ENCODE measurements at regions not wholly inside any gene's neighbourhood (a gene's known extent, or its start where the extent isn't known, plus 50 kb on each side); places are given as distances from the start of the nearest gene placed in this dataset.
"Not testable (repeated sequence)": the region's sequence is repeated elsewhere in the genome, so short reads cannot be mapped to it uniquely, and the experiment has no call there.

- ATAC-seq (no peak), DNase-seq (ENCODE audit: low spot score) (no peak)
- intact Hi-C loops (cut with DNase I), result no loop called here
Measured at GRCh38 chr10:64286533-64286932, 765.3 kb downstream of the REEP3 start.

DNA sequence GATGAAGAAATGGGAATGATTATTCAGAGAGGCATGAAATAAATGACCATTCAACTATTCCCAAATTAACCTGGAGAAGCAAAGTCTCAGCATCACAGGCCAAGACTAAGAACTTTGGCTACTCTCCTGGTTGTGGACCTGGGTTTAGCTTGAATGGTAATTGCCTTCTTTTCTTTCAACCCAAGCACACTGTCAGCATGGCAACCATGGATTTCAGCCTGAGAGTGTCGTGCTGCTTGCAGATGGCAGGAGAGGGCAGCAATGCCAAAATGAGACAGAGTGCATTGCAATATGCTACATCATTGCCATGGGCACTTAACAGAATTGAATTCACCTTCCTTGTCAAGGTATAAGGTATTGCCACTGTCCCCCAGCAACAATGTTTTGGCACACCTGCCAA lies 767.2 kb downstream of the REEP3 start:
- no peak for ATAC-seq

GRCh38 chr10:64303566-64303965 lies 782.4 kb downstream of the REEP3 start:
- no peak for ATAC-seq
- intact Hi-C loops (cut with DNase I), result no loop called here
- no peak for DNase-seq (ENCODE audit: low spot score)

More for the DNA sequence above, 767.2 kb downstream of the REEP3 start:
- DNase-seq (ENCODE audit: low spot score), result no peak
- intact Hi-C loops (cut with DNase I), result no loop called here

GRCh38 chr10:64306729-64307327 lies 785.6 kb downstream of the REEP3 start:
- no peak for ATAC-seq
- DNase-seq (ENCODE audit: low spot score), result no peak
- intact Hi-C loops (cut with DNase I), result no loop called here

GRCh38 chr10:64312876-64313275 lies 791.7 kb downstream of the REEP3 start:
- intact Hi-C loops (cut with DNase I), result no loop called here
- DNase-seq (ENCODE audit: low spot score) (no peak), ATAC-seq (no peak)

DNA sequence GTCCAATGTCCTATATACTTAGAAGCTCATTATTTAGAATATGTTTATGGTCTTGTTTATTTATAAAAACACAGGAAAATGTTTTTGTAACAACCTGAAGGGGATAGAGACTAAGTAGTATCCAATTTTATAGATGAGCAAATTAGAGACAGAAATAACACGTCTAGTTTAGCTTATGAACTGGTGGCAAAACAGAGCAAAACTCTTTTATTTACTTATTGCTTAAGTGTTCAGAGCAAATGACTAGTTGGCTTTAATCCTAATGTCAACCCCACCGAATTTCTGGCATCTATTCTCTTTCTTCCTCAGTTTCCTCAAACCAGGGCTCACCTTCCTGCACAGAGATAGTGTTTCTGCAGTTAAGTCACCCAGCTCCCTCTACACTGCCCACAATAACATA lies 792.8 kb downstream of the REEP3 start:
- ATAC-seq, result no peak
- intact Hi-C loops (cut with DNase I), result no loop called here

GRCh38 chr10:64316416-64316815 lies 795.2 kb downstream of the REEP3 start:
- no peak for DNase-seq (ENCODE audit: low spot score)
- ATAC-seq, result no peak
- intact Hi-C loops (cut with DNase I), result no loop called here

More for the DNA sequence above, 792.8 kb downstream of the REEP3 start:
- DNase-seq (ENCODE audit: low spot score), result no peak

DNA sequence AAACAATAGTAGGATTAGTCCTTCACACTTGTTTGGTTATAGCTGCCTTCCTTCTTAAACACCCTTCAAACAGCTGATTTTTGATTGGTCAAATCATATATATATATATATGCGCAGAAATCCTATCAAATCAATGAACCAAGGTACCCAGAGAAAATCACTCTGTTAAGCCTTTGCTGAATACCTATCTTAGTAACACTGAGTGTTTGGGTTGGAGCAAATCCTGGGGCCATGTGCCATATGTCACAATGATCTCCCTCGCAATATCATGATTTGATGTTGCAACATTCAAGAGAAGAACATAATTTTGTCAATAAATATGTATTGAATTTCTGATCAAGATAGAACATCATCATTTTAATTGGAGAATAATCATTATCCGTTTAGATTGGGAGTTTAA lies 795.6 kb downstream of the REEP3 start:
- ATAC-seq, result no peak
- no peak for DNase-seq (ENCODE audit: low spot score)
- intact Hi-C loops (cut with DNase I), result no loop called here

- ATAC-seq, result no peak
- DNase-seq (ENCODE audit: low spot score), result no peak
- intact Hi-C loops (cut with DNase I), result no loop called here
Measured at GRCh38 chr10:64320448-64320847, 799.2 kb downstream of the REEP3 start.

- ATAC-seq, result no peak
- DNase-seq (ENCODE audit: low spot score), result no peak
- intact Hi-C loops (cut with DNase I), result no loop called here
Measured at GRCh38 chr10:64329510-64329909, 808.3 kb downstream of the REEP3 start.

GRCh38 chr10:64332551-64332950 lies 811.4 kb downstream of the REEP3 start:
- ATAC-seq (no peak), DNase-seq (ENCODE audit: low spot score) (no peak)
- intact Hi-C loops (cut with DNase I), result no loop called here

DNA sequence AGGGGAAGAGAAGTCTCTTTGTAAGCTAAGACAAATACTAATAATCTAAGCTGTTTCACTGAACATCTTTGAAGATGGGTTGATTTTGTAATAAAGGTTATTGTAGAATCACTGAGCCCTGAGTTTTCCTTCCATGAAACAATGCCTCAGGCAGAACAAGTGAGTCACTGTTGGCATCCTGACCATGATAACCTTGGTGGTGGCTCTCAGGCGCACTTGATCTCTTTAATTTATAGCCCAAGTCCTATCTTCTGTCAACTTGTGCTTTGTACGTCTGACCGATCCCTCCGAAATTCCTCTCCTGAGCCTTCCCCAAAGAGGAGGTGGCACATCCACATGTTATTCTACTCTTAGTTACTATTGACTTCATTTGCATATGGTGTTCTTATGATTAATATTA lies 812.9 kb downstream of the REEP3 start:
- DNase-seq (ENCODE audit: low spot score) (no peak), ATAC-seq (no peak)
- intact Hi-C loops (cut with DNase I), result no loop called here

GRCh38 chr10:64344211-64344610 lies 823.0 kb downstream of the REEP3 start:
- intact Hi-C loops (cut with DNase I), result no loop called here
- ATAC-seq (no peak), DNase-seq (ENCODE audit: low spot score) (no peak)

GRCh38 chr10:64345856-64346255 lies 824.7 kb downstream of the REEP3 start:
- ATAC-seq (no peak), DNase-seq (ENCODE audit: low spot score) (no peak)
- intact Hi-C loops (cut with DNase I), result no loop called here

DNA sequence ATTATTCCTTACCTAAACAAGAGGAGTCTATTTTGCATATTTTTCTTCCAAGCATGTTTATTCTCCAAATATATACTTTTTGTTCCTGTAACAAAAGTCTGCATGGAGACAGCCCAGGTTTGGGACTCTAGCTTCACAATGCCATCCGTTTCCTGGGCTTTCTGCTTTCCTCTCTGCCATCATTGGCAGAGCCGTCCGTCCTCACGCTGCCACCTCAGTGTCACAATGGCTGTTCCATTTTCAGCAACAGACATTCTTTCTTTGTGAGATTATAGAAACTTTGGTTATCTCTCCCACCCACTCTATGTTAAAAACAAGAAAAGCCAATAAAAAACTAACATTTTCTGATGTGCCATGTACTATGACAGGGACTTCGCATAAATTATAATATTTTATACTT lies 825.2 kb downstream of the REEP3 start:
- DNase-seq (ENCODE audit: low spot score), result no peak
- no peak for ATAC-seq
- intact Hi-C loops (cut with DNase I), result no loop called here

GRCh38 chr10:64350665-64351064 lies 829.5 kb downstream of the REEP3 start:
- intact Hi-C loops (cut with DNase I), result no loop called here
- ATAC-seq (no peak), DNase-seq (ENCODE audit: low spot score) (no peak)

DNA sequence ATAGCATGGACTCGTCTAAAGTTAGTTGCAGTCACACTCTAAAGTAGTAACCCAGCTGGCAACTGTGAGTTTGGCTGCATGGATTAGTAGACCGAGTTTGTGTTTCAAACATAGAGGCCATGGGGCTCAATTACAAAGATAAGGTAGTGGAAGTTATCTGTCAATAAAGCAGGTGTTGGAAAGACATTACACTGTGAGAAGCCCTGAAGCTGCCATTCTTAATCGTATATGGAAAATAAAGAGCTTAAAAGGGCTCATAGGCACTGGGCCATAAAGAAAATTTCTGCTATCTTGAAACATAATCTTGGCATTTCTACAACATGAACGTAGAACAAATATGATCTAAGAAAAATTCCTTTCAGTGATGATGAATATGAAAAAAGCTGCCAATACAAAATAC lies 837.7 kb downstream of the REEP3 start:
- ATAC-seq (no peak), DNase-seq (ENCODE audit: low spot score) (no peak)
- intact Hi-C loops (cut with DNase I), result no loop called here

DNA sequence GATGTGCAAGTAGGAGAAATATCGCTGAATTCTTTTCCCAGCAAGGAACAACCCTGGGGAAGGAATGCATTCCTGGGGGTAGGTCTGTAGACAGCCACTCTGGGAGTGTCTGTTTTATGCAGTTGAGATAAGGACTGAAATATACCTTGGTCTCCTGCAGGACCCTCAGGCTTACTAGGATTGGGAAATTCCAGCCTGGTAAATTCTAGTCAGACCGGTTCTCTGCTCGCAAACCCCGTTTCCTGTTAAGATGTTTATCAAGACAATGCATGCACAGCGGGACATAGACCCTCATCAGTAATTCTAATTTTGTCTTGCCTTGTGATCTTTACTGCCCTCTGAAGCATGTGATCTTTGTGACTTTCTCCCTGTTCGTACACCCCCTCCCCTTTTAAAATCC lies 839.0 kb downstream of the REEP3 start:
- DNase-seq (ENCODE audit: low spot score); intact Hi-C loops (cut with DNase I); ATAC-seq: not testable (repeated sequence)

GRCh38 chr10:64363687-64364086 lies 842.5 kb downstream of the REEP3 start:
- intact Hi-C loops (cut with DNase I), result no loop called here
- DNase-seq (ENCODE audit: low spot score) (no peak), ATAC-seq (no peak)

DNA sequence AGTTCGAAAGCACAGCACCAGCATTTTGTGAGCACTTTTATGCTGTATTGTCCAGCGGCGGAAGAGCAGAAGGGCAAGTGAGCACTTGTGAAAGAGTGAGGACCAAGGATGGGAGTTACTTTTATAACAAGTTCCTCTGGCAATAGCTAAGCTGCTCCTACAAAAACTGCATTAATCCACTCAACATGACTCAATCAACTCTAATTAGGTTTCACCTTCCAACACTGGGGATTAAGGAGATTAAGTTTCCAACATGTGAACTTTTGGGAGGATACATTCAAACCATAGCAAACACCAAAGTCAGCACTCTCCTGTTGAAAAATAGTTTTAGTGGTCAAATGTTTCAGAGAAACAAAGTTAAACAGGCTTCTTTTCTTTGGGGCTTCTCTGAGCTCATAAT lies 844.5 kb downstream of the REEP3 start:
- intact Hi-C loops (cut with DNase I), result no loop called here
- ATAC-seq (no peak), DNase-seq (ENCODE audit: low spot score) (no peak)

DNA sequence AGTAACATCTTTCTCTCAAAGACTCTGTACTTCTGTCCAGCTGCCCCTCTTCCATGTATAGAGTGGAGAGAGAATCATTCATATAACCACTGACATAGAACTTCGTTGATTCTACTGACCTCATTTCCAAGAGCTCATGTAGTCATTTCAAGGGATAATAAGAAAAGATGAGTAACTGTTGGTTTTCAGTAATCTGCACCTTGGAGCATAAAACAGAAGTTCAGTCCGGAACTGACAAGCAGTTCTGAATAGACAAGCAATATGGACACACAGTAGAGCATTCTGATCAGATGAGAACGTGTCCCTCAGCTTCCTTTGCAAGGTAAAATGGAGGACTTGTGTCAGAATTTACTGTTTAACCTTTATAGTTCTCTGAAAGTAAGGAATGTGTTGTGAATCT lies 847.1 kb downstream of the REEP3 start:
- intact Hi-C loops (cut with DNase I), result no loop called here
- no peak for DNase-seq (ENCODE audit: low spot score)
- ATAC-seq, result no peak

All from sciatic nerve (tissue), 2 donors.